ENCODE measurements at regions not wholly inside any gene's neighbourhood (a gene's known extent, or its start where the extent isn't known, plus 50 kb on each side); places are given as distances from the start of the nearest gene placed in this dataset.

DNA sequence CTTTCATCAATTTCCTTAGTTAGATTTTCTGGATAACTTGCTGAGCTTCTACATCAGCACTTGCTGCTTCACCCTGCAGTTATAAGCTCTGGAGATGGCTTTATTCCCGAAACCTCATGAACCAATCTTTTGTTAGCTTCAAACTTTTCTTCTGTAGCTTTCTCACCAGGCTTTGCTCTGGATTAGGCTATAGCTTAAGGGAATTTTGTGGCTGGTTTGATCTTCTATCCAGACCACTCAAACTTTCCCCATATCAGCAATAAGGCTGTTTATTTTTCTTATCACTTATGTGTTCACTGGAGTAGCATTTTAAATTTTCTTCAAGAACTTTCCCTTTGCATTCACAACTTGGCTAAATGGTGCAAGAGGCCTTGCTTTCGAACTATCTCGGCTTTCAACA, 1173.5 kb upstream of the NUDT12 start:
- H3K9ac ChIP-seq (ENCODE audit: control insufficient read depth, extremely low read depth, insufficient read depth, low read length) = no peak overlapping the region
- no peaks in the 10 kb centered on the region for H3K79me2 ChIP-seq (ENCODE audit: control insufficient read depth, insufficient read depth, low read length)
- H3K27me3 ChIP-seq (ENCODE audit: control insufficient read depth, extremely low read depth, insufficient read depth, low read length) = no peaks in the 10 kb centered on the region
- no peaks in the 10 kb centered on the region for H3K4me1 ChIP-seq (ENCODE audit: control insufficient read depth, extremely low read depth, insufficient read depth, low read length)
- no peak overlapping the region for H3K4me3 ChIP-seq (ENCODE audit: control insufficient read depth in 2 of 3, extremely low read depth in 1 of 3, insufficient read depth in 2 of 3, low read depth in 1 of 3, low read length in 3 of 3)
- H3K27ac ChIP-seq (ENCODE audit: control insufficient read depth, insufficient read depth, low read length) = no peak overlapping the region
- no peaks in the 10 kb centered on the region for H3K9me1 ChIP-seq (ENCODE audit: control insufficient read depth, extremely low read depth, insufficient read depth, low read length)
- no peaks in the 10 kb centered on the region for H4K20me1 ChIP-seq (ENCODE audit: control insufficient read depth, extremely low read depth, insufficient read depth, low read length)
- no peak for TF ChIP-seq EZH2 (IDR thresholded peaks at IDR 0.05; ENCODE audit: low read length)
- TF ChIP-seq, protein P1, sequence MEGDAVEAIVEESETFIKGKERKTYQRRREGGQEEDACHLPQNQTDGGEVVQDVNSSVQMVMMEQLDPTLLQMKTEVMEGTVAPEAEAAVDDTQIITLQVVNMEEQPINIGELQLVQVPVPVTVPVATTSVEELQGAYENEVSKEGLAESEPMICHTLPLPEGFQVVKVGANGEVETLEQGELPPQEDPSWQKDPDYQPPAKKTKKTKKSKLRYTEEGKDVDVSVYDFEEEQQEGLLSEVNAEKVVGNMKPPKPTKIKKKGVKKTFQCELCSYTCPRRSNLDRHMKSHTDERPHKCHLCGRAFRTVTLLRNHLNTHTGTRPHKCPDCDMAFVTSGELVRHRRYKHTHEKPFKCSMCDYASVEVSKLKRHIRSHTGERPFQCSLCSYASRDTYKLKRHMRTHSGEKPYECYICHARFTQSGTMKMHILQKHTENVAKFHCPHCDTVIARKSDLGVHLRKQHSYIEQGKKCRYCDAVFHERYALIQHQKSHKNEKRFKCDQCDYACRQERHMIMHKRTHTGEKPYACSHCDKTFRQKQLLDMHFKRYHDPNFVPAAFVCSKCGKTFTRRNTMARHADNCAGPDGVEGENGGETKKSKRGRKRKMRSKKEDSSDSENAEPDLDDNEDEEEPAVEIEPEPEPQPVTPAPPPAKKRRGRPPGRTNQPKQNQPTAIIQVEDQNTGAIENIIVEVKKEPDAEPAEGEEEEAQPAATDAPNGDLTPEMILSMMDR (optimal IDR thresholded peaks at IDR 0.05 in 1 of 3, IDR thresholded peaks at IDR 0.05 in 1 of 3, conservative IDR thresholded peaks at IDR 0.05 in 1 of 3; ENCODE audit: extremely low read depth in 1 of 3, insufficient read depth in 2 of 3, low read length in 3 of 3) = no peak
- H3K4me2 ChIP-seq (ENCODE audit: control insufficient read depth, extremely low read depth, insufficient read depth, low read depth, low read length) = no peak overlapping the region
- no peaks in the 10 kb centered on the region for H3K9me3 ChIP-seq (ENCODE audit: control insufficient read depth, low read depth, low read length)
- FAIRE-seq (no peak), DNase-seq (ENCODE audit: low read depth, low spot score) (no peak)
- H2AFZ ChIP-seq (ENCODE audit: control insufficient read depth, low read length) = no peak overlapping the region
- dilution Hi-C loops (cut with MboI; ENCODE audit: extremely low pct_ligation_motif_present, low sequenced_read_pairs) = no loop called here
- H3K36me3 ChIP-seq (ENCODE audit: control insufficient read depth in 2 of 2, extremely low read depth in 1 of 2, insufficient read depth in 2 of 2, low read length in 2 of 2) = no peaks in the 10 kb centered on the region

DNA sequence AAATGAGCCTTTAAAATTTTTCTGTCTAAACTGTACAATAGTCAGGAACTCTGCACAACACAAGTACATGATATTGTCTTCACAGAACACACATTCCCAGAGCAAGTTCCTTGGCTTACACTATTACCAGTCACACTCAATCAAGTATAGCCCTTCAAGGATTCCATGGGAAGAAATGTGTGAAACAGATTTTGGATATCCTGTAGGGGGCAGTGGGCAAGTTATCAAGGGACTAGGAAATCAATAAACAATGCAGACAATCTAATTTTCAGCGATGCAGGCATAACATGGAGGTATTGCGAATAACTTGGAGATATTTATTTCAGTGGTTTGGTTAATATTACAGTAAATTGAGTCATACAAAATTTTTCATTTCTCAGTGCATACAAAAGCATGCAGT, 1171.5 kb upstream of the NUDT12 start:
- no peak for DNase-seq (ENCODE audit: low read depth, low spot score)
- no peaks in the 10 kb centered on the region for H3K36me3 ChIP-seq (ENCODE audit: control insufficient read depth in 2 of 2, extremely low read depth in 1 of 2, insufficient read depth in 2 of 2, low read length in 2 of 2)
- no peak overlapping the region for H3K9ac ChIP-seq (ENCODE audit: control insufficient read depth, extremely low read depth, insufficient read depth, low read length)
- H3K27me3 ChIP-seq (ENCODE audit: control insufficient read depth, extremely low read depth, insufficient read depth, low read length) = no peaks in the 10 kb centered on the region
- no peak overlapping the region for H3K4me2 ChIP-seq (ENCODE audit: control insufficient read depth, extremely low read depth, insufficient read depth, low read depth, low read length)
- TF ChIP-seq EZH2 (IDR thresholded peaks at IDR 0.05; ENCODE audit: low read length) = no peak
- TF ChIP-seq, protein P1 (optimal IDR thresholded peaks at IDR 0.05 in 1 of 3, IDR thresholded peaks at IDR 0.05 in 1 of 3, conservative IDR thresholded peaks at IDR 0.05 in 1 of 3; ENCODE audit: extremely low read depth in 1 of 3, insufficient read depth in 2 of 3, low read length in 3 of 3) = no peak
- H3K4me3 ChIP-seq (ENCODE audit: control insufficient read depth in 2 of 3, extremely low read depth in 1 of 3, insufficient read depth in 2 of 3, low read depth in 1 of 3, low read length in 3 of 3) = no peak overlapping the region
- no peaks in the 10 kb centered on the region for H4K20me1 ChIP-seq (ENCODE audit: control insufficient read depth, extremely low read depth, insufficient read depth, low read length)
- dilution Hi-C loops (cut with MboI; ENCODE audit: extremely low pct_ligation_motif_present, low sequenced_read_pairs) = no loop called here
- H3K27ac ChIP-seq (ENCODE audit: control insufficient read depth, insufficient read depth, low read length) = no peak overlapping the region
- H3K9me3 ChIP-seq (ENCODE audit: control insufficient read depth, low read depth, low read length) = no peaks in the 10 kb centered on the region
- no peak for FAIRE-seq
- no peaks in the 10 kb centered on the region for H3K79me2 ChIP-seq (ENCODE audit: control insufficient read depth, insufficient read depth, low read length)
- no peaks in the 10 kb centered on the region for H3K4me1 ChIP-seq (ENCODE audit: control insufficient read depth, extremely low read depth, insufficient read depth, low read length)
- H3K9me1 ChIP-seq (ENCODE audit: control insufficient read depth, extremely low read depth, insufficient read depth, low read length) = no peaks in the 10 kb centered on the region
- H2AFZ ChIP-seq (ENCODE audit: control insufficient read depth, low read length) = no peak overlapping the region
